Endothelial cell of umbilical vein (primary cell): ENCODE measurements at regions not wholly inside any gene's neighbourhood (a gene's known extent, or its start where the extent isn't known, plus 50 kb on each side); places are given as distances from the start of the nearest gene placed in this dataset.
"Not testable (repeated sequence)": the region's sequence is repeated elsewhere in the genome, so short reads cannot be mapped to it uniquely, and the experiment has no call there.

Source experiments
- BruUV-seq: library from RNA; stranded (reverse); fragments of 400-500 nt; replicated peaks from 2 replicates; lab custom pipeline; 2021; lab: Mats Ljungman, UMichigan
- CTCF ChIA-PET: fragments of 300-600, 350-600 bp; sonication (Branson Sonifier 250); formaldehyde crosslinking; loops from one replicate; lab custom pipeline; 2021; ENCODE audit warnings: antibody characterized with exemption, inconsistent platforms; lab: Charles Lee
- POLR2A ChIA-PET: fragments of 300-600, 350-600 bp; sonication (Branson Sonifier 250); formaldehyde crosslinking; loops from one replicate; lab custom pipeline; 2021; ENCODE audit warnings: antibody characterized with exemption, inconsistent platforms; lab: Charles Lee
- DNase-seq: peaks from one replicate; pipeline ENCODE4 v3.0.0-alpha.2; 2011; ENCODE audit warnings: low read depth, low spot score
- FAIRE-seq: peaks from 2 replicates; lab custom pipeline; 2011; peaks lifted over from hg19 to GRCh38; lab: Jason Lieb, UNC
- H2AFZ ChIP-seq: 2 replicates; pipeline ENCODE4 v1.6.0; 2012; ENCODE audit warnings: low read depth, low read length, control low read depth, inconsistent platforms
- H3K27ac ChIP-seq: 2 replicates; pipeline ENCODE4 v1.5.1; 2011; ENCODE audit warnings: low read depth, mild to moderate bottlenecking, control low read depth, low read length, moderate library complexity; ENCODE audit not compliant: insufficient read depth
- H3K27me3 ChIP-seq, 2 experiments: 2 replicates each; pipeline versions ENCODE4 v1.6.0 to v1.6.1; 2011; ENCODE audit warnings: low read length in 2 of 2, mixed read lengths in 1 of 2; ENCODE audit not compliant: control insufficient read depth in 2 of 2, insufficient read depth in 2 of 2
- H3K36me3 ChIP-seq, 2 experiments: 2 replicates in 1 of 2; 3 replicates in 1 of 2; pipeline ENCODE4 v1.5.1; 2011; ENCODE audit warnings: low read length in 2 of 2, mild to moderate bottlenecking in 1 of 2, moderate library complexity in 1 of 2; ENCODE audit not compliant: control insufficient read depth in 2 of 2, insufficient read depth in 2 of 2; ENCODE audit errors: extremely low read depth in 1 of 2
- H3K4me1 ChIP-seq: 3 replicates; pipeline ENCODE4 v1.5.1; 2011; ENCODE audit warnings: mild to moderate bottlenecking, low read length; ENCODE audit not compliant: control insufficient read depth, insufficient read depth; ENCODE audit errors: extremely low read depth
- H3K4me2 ChIP-seq: 2 replicates; pipeline ENCODE4 v1.6.1; 2011; ENCODE audit warnings: low read length, control low read depth, mixed read lengths; ENCODE audit not compliant: insufficient read depth
- H3K4me3 ChIP-seq, 3 experiments: fragments of 200-600 bp in 1 of 3; sonication (generic), shearing (Covaris generic) in 1 of 3; replicated peaks in 1 of 3; 2 replicates each; pipeline ENCODE4 v1.5.1; 2011 to 2016; ENCODE audit warnings: control low read depth in 3 of 3, low read length in 3 of 3, mild to moderate bottlenecking in 2 of 3, inconsistent platforms in 1 of 3, low read depth in 1 of 3, moderate library complexity in 1 of 3; ENCODE audit not compliant: insufficient read depth in 1 of 3
- H3K79me2 ChIP-seq: 2 replicates; pipeline ENCODE4 v1.6.0; 2012; ENCODE audit warnings: low read length, inconsistent platforms; ENCODE audit not compliant: control insufficient read depth, insufficient read depth
- H3K9ac ChIP-seq: replicated peaks from 2 replicates; pipeline ENCODE3; 2011; ENCODE audit warnings: low read length, control low read depth; ENCODE audit not compliant: insufficient read depth; ENCODE audit errors: extremely low read depth
- H3K9me1 ChIP-seq: replicated peaks from 3 replicates; pipeline ENCODE4 v1.6.0; 2011; ENCODE audit warnings: mild to moderate bottlenecking, low read length; ENCODE audit not compliant: control insufficient read depth, insufficient read depth; ENCODE audit errors: extremely low read depth
- H3K9me3 ChIP-seq: replicated peaks from 2 replicates; pipeline ENCODE4 v1.5.1; 2012; ENCODE audit warnings: low read length, inconsistent platforms; ENCODE audit not compliant: control insufficient read depth, insufficient read depth
- H4K20me1 ChIP-seq: replicated peaks from 2 replicates; pipeline ENCODE3; 2011; ENCODE audit warnings: mild to moderate bottlenecking, low read length; ENCODE audit not compliant: control insufficient read depth, insufficient read depth; ENCODE audit errors: extremely low read depth
- EZH2 ChIP-seq: IDR thresholded peaks from 2 replicates; pipeline ENCODE4 v1.6.1; 2012; ENCODE audit warnings: borderline replicate concordance, low read depth, mild to moderate bottlenecking, moderate library complexity, low read length, inconsistent platforms; ENCODE audit not compliant: severe bottlenecking
- FOS ChIP-seq: IDR thresholded peaks from 2 replicates; pipeline ENCODE4 v1.6.1; 2011; ENCODE audit warnings: mild to moderate bottlenecking, low read length, moderate library complexity, borderline replicate concordance; ENCODE audit not compliant: insufficient read depth
- GATA2 ChIP-seq: IDR thresholded peaks from 2 replicates; pipeline ENCODE4 v1.7.0; 2011; ENCODE audit warnings: low read depth, mild to moderate bottlenecking, moderate library complexity, mixed read lengths, low read length; ENCODE audit not compliant: insufficient read length, insufficient read depth
- JUN ChIP-seq: IDR thresholded peaks from 2 replicates; pipeline ENCODE4 v1.6.1; 2011; ENCODE audit warnings: borderline replicate concordance, low read depth; ENCODE audit not compliant: insufficient read length, insufficient read depth
- MYC ChIP-seq: IDR thresholded peaks from one replicate; pipeline ENCODE4 v1.6.1; 2011; ENCODE audit warnings: mild to moderate bottlenecking, low read depth, low read length
- POLR2A ChIP-seq: IDR thresholded peaks from 2 replicates; pipeline ENCODE4 v1.6.1; 2012; ENCODE audit warnings: low read depth, mild to moderate bottlenecking, control low read depth, low read length
- POLR2AphosphoS5 ChIP-seq: IDR thresholded peaks from 2 replicates; pipeline ENCODE4 v1.6.1; 2012; ENCODE audit warnings: low read depth, mild to moderate bottlenecking, control low read depth, low read length, moderate library complexity; ENCODE audit not compliant: insufficient read depth
- dilution Hi-C: fragments of 300-500 bp; cut with MboI; formaldehyde crosslinking; loops from one replicate; pipeline ENCODE4 v1.15.0; 2019; ENCODE audit warnings: low sequenced_read_pairs; ENCODE audit not compliant: extremely low pct_ligation_motif_present
- intact Hi-C: fragments of 100-400 bp; cut with micrococcal nuclease; formaldehyde crosslinking; loops from one replicate; pipeline ENCODE4 v1.10.0; 2022
- TF ChIP-seq, protein P1 (sequence below), 2 donors: IDR thresholded peaks; 1 replicate in 1 of 2; 2 replicates in 1 of 2; pipeline ENCODE4 v1.5.1; 2011; ENCODE audit warnings: low read length in 2 of 2, mild to moderate bottlenecking in 2 of 2, moderate library complexity in 2 of 2, control low read depth in 1 of 2, inconsistent platforms in 1 of 2, low read depth in 1 of 2; ENCODE audit not compliant: insufficient read depth in 1 of 2; ENCODE audit errors: extremely low read depth in 1 of 2
- TF ChIP-seq, protein P2 (sequence below): IDR thresholded peaks from 2 replicates; pipeline ENCODE4 v1.6.1; 2011; ENCODE audit not compliant: insufficient read depth, insufficient read length

DNA sequence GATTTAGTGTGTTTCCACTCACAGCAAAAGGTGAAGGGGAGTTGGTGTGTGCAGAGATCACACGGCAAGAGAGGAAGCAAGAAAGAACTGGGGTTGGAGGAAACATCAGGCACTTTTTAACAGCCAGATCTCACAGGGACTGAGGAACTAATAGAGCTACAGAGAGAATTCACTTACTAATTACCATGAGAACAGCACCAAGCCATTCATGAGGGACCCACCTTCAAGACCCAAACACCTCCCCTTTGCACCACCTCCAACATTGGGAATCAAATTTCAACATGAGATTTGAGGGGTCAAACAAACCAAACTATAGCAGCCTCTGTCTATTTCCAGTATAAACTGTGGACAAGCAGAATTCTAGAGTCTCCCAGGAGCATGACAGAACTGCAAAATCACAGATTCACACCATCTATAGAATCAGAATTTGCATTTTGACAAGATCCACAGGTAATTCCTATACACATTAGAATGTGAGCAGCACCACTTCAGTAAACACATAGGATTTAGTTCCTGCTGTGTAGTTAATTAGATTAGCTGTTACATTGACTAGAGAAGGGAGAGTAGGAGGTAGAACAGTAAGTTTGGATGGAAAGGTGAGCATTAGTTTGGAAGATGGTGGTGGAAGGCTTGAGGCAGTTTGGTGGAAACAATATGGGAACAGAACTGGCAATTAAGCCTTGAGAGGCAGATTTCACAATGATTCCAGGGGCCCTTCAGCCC, 311.7 kb downstream of the NSUN3 start:
- Histone ChIP-seq H3K4me2 (no peak overlapping the region), H3K9me1 (no peaks in the 10 kb centered on the region), H2AFZ (no peak overlapping the region), H3K4me1 (no peaks in the 10 kb centered on the region), H3K27me3 (no peaks in the 10 kb centered on the region), H4K20me1 (no peaks in the 10 kb centered on the region), H3K36me3 (no peaks in the 10 kb centered on the region), H3K27ac (no peak overlapping the region), H3K4me3 (no peak overlapping the region), H3K9ac (no peak overlapping the region), H3K9me3 (no peaks in the 10 kb centered on the region), H3K79me2 (no peaks in the 10 kb centered on the region)
- BruUV-seq = no TSS peak
- dilution Hi-C loops (no loop called here), intact Hi-C loops (no loop called here)
- DNase-seq (no peak), FAIRE-seq (no peak)
- ChIA-PET POLR2A (no interaction called here), CTCF (no interaction called here)
- TF ChIP-seq, protein P1, sequence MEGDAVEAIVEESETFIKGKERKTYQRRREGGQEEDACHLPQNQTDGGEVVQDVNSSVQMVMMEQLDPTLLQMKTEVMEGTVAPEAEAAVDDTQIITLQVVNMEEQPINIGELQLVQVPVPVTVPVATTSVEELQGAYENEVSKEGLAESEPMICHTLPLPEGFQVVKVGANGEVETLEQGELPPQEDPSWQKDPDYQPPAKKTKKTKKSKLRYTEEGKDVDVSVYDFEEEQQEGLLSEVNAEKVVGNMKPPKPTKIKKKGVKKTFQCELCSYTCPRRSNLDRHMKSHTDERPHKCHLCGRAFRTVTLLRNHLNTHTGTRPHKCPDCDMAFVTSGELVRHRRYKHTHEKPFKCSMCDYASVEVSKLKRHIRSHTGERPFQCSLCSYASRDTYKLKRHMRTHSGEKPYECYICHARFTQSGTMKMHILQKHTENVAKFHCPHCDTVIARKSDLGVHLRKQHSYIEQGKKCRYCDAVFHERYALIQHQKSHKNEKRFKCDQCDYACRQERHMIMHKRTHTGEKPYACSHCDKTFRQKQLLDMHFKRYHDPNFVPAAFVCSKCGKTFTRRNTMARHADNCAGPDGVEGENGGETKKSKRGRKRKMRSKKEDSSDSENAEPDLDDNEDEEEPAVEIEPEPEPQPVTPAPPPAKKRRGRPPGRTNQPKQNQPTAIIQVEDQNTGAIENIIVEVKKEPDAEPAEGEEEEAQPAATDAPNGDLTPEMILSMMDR (IDR thresholded peaks at IDR 0.05; ENCODE audit: extremely low read depth in 1 of 2, insufficient read depth in 1 of 2, low read depth in 1 of 2, low read length in 2 of 2) = no peak
- TF ChIP-seq MYC = no peak
- TF ChIP-seq FOS = no peak
- no peak for TF ChIP-seq EZH2
- TF ChIP-seq POLR2A = no peak
- no peak for TF ChIP-seq JUN
- no peak for TF ChIP-seq GATA2
- no peak for TF ChIP-seq POLR2AphosphoS5
- TF ChIP-seq, protein P2, sequence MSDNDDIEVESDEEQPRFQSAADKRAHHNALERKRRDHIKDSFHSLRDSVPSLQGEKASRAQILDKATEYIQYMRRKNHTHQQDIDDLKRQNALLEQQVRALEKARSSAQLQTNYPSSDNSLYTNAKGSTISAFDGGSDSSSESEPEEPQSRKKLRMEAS = no peak

DNA sequence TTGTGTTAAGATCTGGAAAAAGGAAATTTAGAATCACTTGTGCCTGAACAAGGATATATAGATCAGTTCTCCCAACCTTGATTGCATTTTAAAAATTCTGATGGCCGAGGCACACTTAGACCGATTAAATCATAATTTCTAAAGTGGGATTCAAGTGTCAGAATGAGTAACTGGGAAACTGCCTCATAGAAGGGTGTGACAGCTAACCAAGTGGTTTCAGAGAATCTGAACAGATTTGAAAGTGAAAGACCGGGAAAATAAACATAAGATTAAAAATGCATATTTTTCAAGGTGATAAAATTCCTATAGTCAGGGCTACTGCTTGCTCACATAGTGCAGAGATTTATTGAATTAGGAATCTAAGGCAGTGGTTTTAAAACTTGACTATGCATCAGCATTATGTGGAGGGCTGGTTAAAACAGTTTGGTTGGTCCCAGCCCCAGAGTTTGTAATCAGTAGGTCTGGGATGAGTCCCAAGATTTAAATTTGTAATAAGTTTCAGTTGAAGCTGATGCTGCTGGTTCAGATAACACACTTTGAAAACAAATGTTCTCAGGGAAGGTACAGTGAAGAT, 314.3 kb downstream of the NSUN3 start:
- H3K9ac ChIP-seq, H3K9me3 ChIP-seq, CTCF ChIA-PET, H3K9me1 ChIP-seq, H2AFZ ChIP-seq, H3K4me2 ChIP-seq, H3K36me3 ChIP-seq, H3K4me1 ChIP-seq, H3K27me3 ChIP-seq, H3K27ac ChIP-seq, FAIRE-seq, intact Hi-C loops, dilution Hi-C loops, DNase-seq, POLR2A ChIA-PET, H3K79me2 ChIP-seq, BruUV-seq, H3K4me3 ChIP-seq, H4K20me1 ChIP-seq: not testable (repeated sequence)

- CTCF ChIA-PET, H3K4me2 ChIP-seq, H4K20me1 ChIP-seq, H3K4me3 ChIP-seq, H3K4me1 ChIP-seq, POLR2A ChIA-PET, H3K79me2 ChIP-seq, intact Hi-C loops, H3K27ac ChIP-seq, H2AFZ ChIP-seq, DNase-seq, H3K9me1 ChIP-seq, BruUV-seq, H3K9ac ChIP-seq, dilution Hi-C loops, H3K9me3 ChIP-seq, H3K36me3 ChIP-seq, H3K27me3 ChIP-seq: not testable (repeated sequence)
- peak; percentile 58 for FAIRE-seq
Measured at GRCh38 chr3:94377863-94378262, 315.0 kb downstream of the NSUN3 start.
